Small intestine (tissue), 7 donors: ENCODE measurements at regions not wholly inside any gene's neighbourhood (a gene's known extent, or its start where the extent isn't known, plus 50 kb on each side); places are given as distances from the start of the nearest gene placed in this dataset.

Experiments used
- DNase-seq, 2 donors: peaks; one replicate each; pipeline versions ENCODE4 v3.0.0 to v3.0.0-alpha.2; 2013
- FAIRE-seq: peaks from 2 replicates; lab custom pipeline; 2012; peaks lifted over from hg19 to GRCh38; lab: Jason Lieb, UNC
- H3K27ac ChIP-seq, 3 donors: one replicate each; pipeline ENCODE4 v1.5.1; 2013; ENCODE audit warnings: low read length in 2 of 3, mild to moderate bottlenecking in 2 of 3, control low read depth in 1 of 3, inconsistent platforms in 1 of 3, low read depth in 1 of 3, moderate library complexity in 1 of 3
- H3K27me3 ChIP-seq, 3 donors: one replicate each; pipeline ENCODE4 v1.6.1; 2013; ENCODE audit warnings: low read length in 3 of 3, inconsistent platforms in 1 of 3; ENCODE audit not compliant: control insufficient read depth in 3 of 3, insufficient read depth in 3 of 3
- H3K36me3 ChIP-seq, 3 donors: one replicate each; pipeline ENCODE4 v1.6.1; 2013; ENCODE audit warnings: low read length in 3 of 3, inconsistent platforms in 1 of 3, low read depth in 1 of 3, mild to moderate bottlenecking in 1 of 3, moderate library complexity in 1 of 3; ENCODE audit not compliant: control insufficient read depth in 3 of 3, insufficient read depth in 2 of 3
- H3K4me1 ChIP-seq, 3 donors: one replicate each; pipeline ENCODE4 v1.6.1; 2013; ENCODE audit warnings: low read length in 2 of 3, inconsistent platforms in 1 of 3, low read depth in 1 of 3, mild to moderate bottlenecking in 1 of 3, moderate library complexity in 1 of 3; ENCODE audit not compliant: control insufficient read depth in 3 of 3, insufficient read depth in 2 of 3
- H3K4me3 ChIP-seq, 3 donors: one replicate each; pipeline ENCODE4 v1.5.1; 2013; ENCODE audit warnings: low read length in 3 of 3, control low read depth in 1 of 3, inconsistent platforms in 1 of 3, low read depth in 1 of 3, mild to moderate bottlenecking in 1 of 3, moderate library complexity in 1 of 3
- H3K9me3 ChIP-seq, 2 donors: one replicate each; pipeline ENCODE4 v1.6.1; 2013; ENCODE audit warnings: low read depth in 1 of 2, low read length in 1 of 2; ENCODE audit not compliant: control insufficient read depth in 2 of 2, insufficient read depth in 1 of 2
- WGBS, 3 donors: extraction: QIAGEN DNeasy Blood & Tissue Kit; methylation state at CpG; one replicate each; pipeline ENCODE4 v1.1.7; 2013; 5-methylcytosine and 5-hydroxymethylcytosine counted together
- donor health status: healthy with polysubstance abuse.
- donor health status: control.
- donor health status: control.
- donor health status: Bipolar disorder and iron deficiency.
- donor health status: healthy.

GRCh38 chr12:115730975-115731541 is 546.4 kb downstream of the MED13L start:
- FAIRE-seq (no peak), DNase-seq (no peak)
- H3K4me3 ChIP-seq, result no peak overlapping the region
- H3K9me3 ChIP-seq, result no peaks in the 10 kb centered on the region
- 67 to 82% (median 76%) methylated on average over 4 of the region's 4 CpGs for WGBS, 3 donors
- H3K4me1 ChIP-seq, result no peaks in the 10 kb centered on the region
- no peaks in the 10 kb centered on the region for H3K36me3 ChIP-seq
- no peak overlapping the region for H3K27ac ChIP-seq
- no peaks in the 10 kb centered on the region for H3K27me3 ChIP-seq

GRCh38 chr12:115726691-115727090 is 550.8 kb downstream of the MED13L start:
- WGBS, 3 donors, result 79 to 86% (median 80%) methylated on average over 5 of the region's 5 CpGs
- no peaks in the 10 kb centered on the region for H3K4me1 ChIP-seq
- H3K36me3 ChIP-seq, result no peaks in the 10 kb centered on the region
- DNase-seq, result peak; percentile 12 to 47
- no peaks in the 10 kb centered on the region for H3K27me3 ChIP-seq
- H3K27ac ChIP-seq, result no peak overlapping the region
- H3K4me3 ChIP-seq, result no peak overlapping the region
- no peak for FAIRE-seq
- H3K9me3 ChIP-seq, result peaks cover 0 to 5% of the 10 kb centered on the region in 2 donors

GRCh38 chr12:115722181-115722580 is 555.3 kb downstream of the MED13L start:
- H3K27ac ChIP-seq, result no peak overlapping the region
- H3K27me3 ChIP-seq, result no peaks in the 10 kb centered on the region
- H3K4me1 ChIP-seq, result no peaks in the 10 kb centered on the region
- DNase-seq (peak; percentile 53 to 78), FAIRE-seq (no peak)
- WGBS, 3 donors, result 23 to 60% (median 47%) methylated on average over 2 of the region's 2 CpGs
- H3K36me3 ChIP-seq, result no peaks in the 10 kb centered on the region
- H3K4me3 ChIP-seq, result no peak overlapping the region
- H3K9me3 ChIP-seq, result peaks cover 0 to 5% of the 10 kb centered on the region in 2 donors

GRCh38 chr12:115716551-115716950 is 560.9 kb downstream of the MED13L start:
- H3K4me3 ChIP-seq, result no peak overlapping the region
- no peaks in the 10 kb centered on the region for H3K27me3 ChIP-seq
- H3K4me1 ChIP-seq, result no peaks in the 10 kb centered on the region
- H3K36me3 ChIP-seq, result no peaks in the 10 kb centered on the region
- WGBS, 3 donors, result 61 to 69% (median 68%) methylated on average over 4 of the region's 4 CpGs
- H3K9me3 ChIP-seq, result no peaks in the 10 kb centered on the region
- DNase-seq (peak; percentile 26 to 48), FAIRE-seq (no peak)
- no peak overlapping the region for H3K27ac ChIP-seq

- Histone ChIP-seq H3K27me3 (no peaks in the 10 kb centered on the region), H3K36me3 (no peaks in the 10 kb centered on the region), H3K27ac (no peak overlapping the region), H3K9me3 (no peaks in the 10 kb centered on the region), H3K4me1 (no peaks in the 10 kb centered on the region), H3K4me3 (no peak overlapping the region)
- peak; percentile 49 to 71 for DNase-seq
- no peak for FAIRE-seq
- 11 to 60% (median 37%) methylated on average over 3 of the region's 3 CpGs for WGBS, 3 donors
These were observed 564.8 kb downstream of the MED13L start for GRCh38 chr12:115712676-115713075.

- no peaks in the 10 kb centered on the region for H3K9me3 ChIP-seq
- H3K27ac ChIP-seq, result no peak overlapping the region
- DNase-seq (peak in 1 of 2 donors; percentile 28), FAIRE-seq (no peak)
- no peaks in the 10 kb centered on the region for H3K36me3 ChIP-seq
- H3K27me3 ChIP-seq, result no peaks in the 10 kb centered on the region
- no peak overlapping the region for H3K4me3 ChIP-seq
- WGBS, 3 donors, result 70 to 88% (median 79%) methylated on average over 3 of the region's 3 CpGs
- H3K4me1 ChIP-seq, result no peaks in the 10 kb centered on the region
These were observed 567.4 kb downstream of the MED13L start for GRCh38 chr12:115710104-115710564.

- no peaks in the 10 kb centered on the region for H3K27me3 ChIP-seq
- no peak for DNase-seq
- 54 to 77% (median 76%) methylated on average over 10 of the region's 10 CpGs for WGBS, 3 donors
These were observed 567.9 kb downstream of the MED13L start for GRCh38 chr12:115709540-115710011.

GRCh38 chr12:115708801-115709200 is 568.7 kb downstream of the MED13L start:
- 58 to 67% (median 64%) methylated on average over 2 of the region's 2 CpGs for WGBS, 3 donors
- Histone ChIP-seq H3K4me1 (no peaks in the 10 kb centered on the region), H3K27ac (no peak overlapping the region), H3K4me3 (no peak overlapping the region), H3K9me3 (no peaks in the 10 kb centered on the region), H3K27me3 (no peaks in the 10 kb centered on the region), H3K36me3 (no peaks in the 10 kb centered on the region)
- no peak for DNase-seq
- FAIRE-seq, result no peak

More at GRCh38 chr12:115709540-115710011, 567.9 kb downstream of the MED13L start:
- Histone ChIP-seq H3K4me3 (no peak overlapping the region), H3K4me1 (no peaks in the 10 kb centered on the region), H3K27ac (no peak overlapping the region), H3K36me3 (no peaks in the 10 kb centered on the region), H3K9me3 (no peaks in the 10 kb centered on the region)
- FAIRE-seq, result no peak
